IPS-18a (cell line): ENCODE measurements at regions not wholly inside any gene's neighbourhood (a gene's known extent, or its start where the extent isn't known, plus 50 kb on each side); places are given as distances from the start of the nearest gene placed in this dataset.

Experiments
- H3K27ac ChIP-seq: one replicate; pipeline ENCODE4 v1.5.1; 2013; ENCODE audit warnings: low read length
- H3K27me3 ChIP-seq: one replicate; pipeline ENCODE4 v1.6.1; 2013; ENCODE audit warnings: mild to moderate bottlenecking, low read length; ENCODE audit not compliant: control insufficient read depth, insufficient read depth
- H3K36me3 ChIP-seq: one replicate; pipeline ENCODE4 v1.6.1; 2013; ENCODE audit warnings: low read depth, low read length; ENCODE audit not compliant: control insufficient read depth
- H3K4me1 ChIP-seq: one replicate; pipeline ENCODE4 v1.6.1; 2013; ENCODE audit warnings: low read depth, low read length; ENCODE audit not compliant: control insufficient read depth
- H3K4me3 ChIP-seq: one replicate; pipeline ENCODE4 v1.5.1; 2013; ENCODE audit warnings: low read length
- H3K9ac ChIP-seq: one replicate; pipeline ENCODE4 v1.6.1; 2013; ENCODE audit warnings: mild to moderate bottlenecking, low read length, moderate library complexity
- H3K9me3 ChIP-seq: one replicate; pipeline ENCODE4 v1.6.1; 2013; ENCODE audit warnings: low read depth, low read length; ENCODE audit not compliant: control insufficient read depth

GRCh38 chr11:28679795-28680468 is 571.7 kb downstream of the METTL15 start:
- H3K4me1 ChIP-seq = no peaks in the 10 kb centered on the region

GRCh38 chr11:28677721-28678120 is 569.5 kb downstream of the METTL15 start:
- Histone ChIP-seq H3K9ac (no peak overlapping the region), H3K4me1 (peaks cover 6% of the 10 kb centered on the region), H3K4me3 (no peak overlapping the region), H3K27ac (no peak overlapping the region), H3K9me3 (no peaks in the 10 kb centered on the region), H3K27me3 (no peaks in the 10 kb centered on the region), H3K36me3 (no peaks in the 10 kb centered on the region)

More at GRCh38 chr11:28679795-28680468, 571.7 kb downstream of the METTL15 start:
- Histone ChIP-seq H3K27ac (no peak overlapping the region), H3K9me3 (no peaks in the 10 kb centered on the region), H3K4me3 (no peak overlapping the region), H3K36me3 (no peaks in the 10 kb centered on the region), H3K9ac (no peak overlapping the region), H3K27me3 (no peaks in the 10 kb centered on the region)

GRCh38 chr11:28675183-28675582 is 567.0 kb downstream of the METTL15 start:
- Histone ChIP-seq H3K27me3 (no peaks in the 10 kb centered on the region), H3K4me1 (peaks cover 6% of the 10 kb centered on the region), H3K4me3 (no peak overlapping the region), H3K9ac (no peak overlapping the region), H3K27ac (no peak overlapping the region), H3K9me3 (no peaks in the 10 kb centered on the region), H3K36me3 (no peaks in the 10 kb centered on the region)

DNA sequence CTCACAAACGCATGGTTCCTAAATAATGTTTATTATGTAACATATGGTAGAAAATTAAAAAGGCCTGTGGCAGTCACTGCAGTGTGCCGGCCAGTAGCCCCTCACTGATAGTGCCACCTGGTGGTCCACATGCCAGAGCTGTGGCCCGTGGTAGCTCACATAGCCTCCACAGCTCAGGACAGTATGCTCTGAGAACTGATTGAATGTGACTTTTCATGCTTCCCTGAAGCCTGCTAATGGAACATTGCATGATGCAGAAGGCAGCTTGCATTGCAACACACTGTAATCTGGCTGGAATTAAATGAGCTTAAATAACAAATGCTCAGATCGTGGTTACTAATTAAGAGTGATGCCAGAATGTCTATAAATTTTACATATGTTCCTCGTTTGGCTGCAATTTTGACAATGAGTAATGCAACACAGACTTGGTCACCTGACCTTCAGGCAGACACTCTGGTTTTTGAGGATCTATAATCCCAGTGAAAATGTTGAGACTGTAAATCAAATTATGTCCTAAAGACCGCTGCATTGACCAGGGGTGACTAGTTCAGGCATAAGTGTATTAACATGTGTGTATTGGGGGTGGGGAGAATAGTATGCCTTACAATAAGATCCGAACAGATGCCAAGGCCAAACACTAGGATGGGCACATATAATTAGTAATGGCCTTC is 566.4 kb downstream of the METTL15 start:
- Histone ChIP-seq H3K36me3 (no peaks in the 10 kb centered on the region), H3K4me3 (no peak overlapping the region), H3K9ac (no peak overlapping the region), H3K27me3 (no peaks in the 10 kb centered on the region), H3K27ac (no peak overlapping the region), H3K9me3 (no peaks in the 10 kb centered on the region), H3K4me1 (peaks cover 6% of the 10 kb centered on the region)

GRCh38 chr11:28673691-28674432 is 565.7 kb downstream of the METTL15 start:
- Histone ChIP-seq H3K27ac (no peak overlapping the region), H3K27me3 (no peaks in the 10 kb centered on the region), H3K9ac (no peak overlapping the region)

GRCh38 chr11:28671274-28671673 is 563.1 kb downstream of the METTL15 start:
- no peaks in the 10 kb centered on the region for H3K36me3 ChIP-seq
- no peak overlapping the region for H3K4me3 ChIP-seq

More at GRCh38 chr11:28673691-28674432, 565.7 kb downstream of the METTL15 start:
- Histone ChIP-seq H3K4me1 (peaks cover 6% of the 10 kb centered on the region), H3K9me3 (no peaks in the 10 kb centered on the region), H3K36me3 (no peaks in the 10 kb centered on the region), H3K4me3 (no peak overlapping the region)

GRCh38 chr11:28666632-28667031 is 558.4 kb downstream of the METTL15 start:
- H3K9me3 ChIP-seq = no peaks in the 10 kb centered on the region
- no peaks in the 10 kb centered on the region for H3K4me1 ChIP-seq
- H3K36me3 ChIP-seq = no peaks in the 10 kb centered on the region
- H3K4me3 ChIP-seq = no peak overlapping the region
- H3K27ac ChIP-seq = no peak overlapping the region
- H3K9ac ChIP-seq = no peak overlapping the region
- no peaks in the 10 kb centered on the region for H3K27me3 ChIP-seq

More at GRCh38 chr11:28671274-28671673, 563.1 kb downstream of the METTL15 start:
- peaks cover 6% of the 10 kb centered on the region for H3K4me1 ChIP-seq
- H3K27me3 ChIP-seq = no peaks in the 10 kb centered on the region
- H3K9me3 ChIP-seq = no peaks in the 10 kb centered on the region
- no peak overlapping the region for H3K9ac ChIP-seq
- no peak overlapping the region for H3K27ac ChIP-seq

- Histone ChIP-seq H3K4me1 (no peaks in the 10 kb centered on the region), H3K27ac (no peak overlapping the region), H3K9ac (no peak overlapping the region)
Measured at GRCh38 chr11:28659716-28660348, 551.6 kb downstream of the METTL15 start.

DNA sequence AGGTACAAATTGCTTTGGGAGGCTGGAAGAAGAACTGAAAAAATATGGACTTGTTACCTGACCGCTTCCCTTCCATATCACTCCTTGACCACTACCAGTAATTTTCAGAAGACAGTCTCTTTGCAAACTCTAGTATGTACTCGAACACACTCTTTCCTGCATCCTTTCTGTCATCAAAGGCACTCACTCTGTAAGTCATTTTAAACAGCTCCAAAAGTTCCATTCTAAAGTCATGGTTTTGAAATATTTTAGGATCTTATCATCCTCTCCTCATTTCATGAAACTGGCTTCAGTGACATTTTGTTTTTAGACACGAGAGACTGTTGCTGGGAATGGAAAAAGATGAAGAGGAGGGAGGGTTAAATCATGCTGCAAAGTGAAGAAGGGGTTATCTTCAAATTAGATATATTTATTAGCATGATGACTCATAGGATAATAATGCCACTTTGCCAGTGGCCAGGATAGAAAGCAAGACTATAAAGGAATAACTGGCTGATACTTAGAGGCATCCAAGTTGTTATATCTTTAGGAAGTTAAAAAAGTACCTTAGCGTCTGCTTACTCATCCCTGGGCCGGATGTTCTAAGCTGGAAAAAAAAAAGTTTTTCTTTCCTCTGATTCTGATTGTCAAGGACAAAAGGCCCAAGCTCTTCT is 549.3 kb downstream of the METTL15 start:
- Histone ChIP-seq H3K4me1 (no peaks in the 10 kb centered on the region), H3K27me3 (no peaks in the 10 kb centered on the region), H3K36me3 (no peaks in the 10 kb centered on the region), H3K27ac (no peak overlapping the region), H3K9ac (no peak overlapping the region), H3K9me3 (no peaks in the 10 kb centered on the region), H3K4me3 (no peak overlapping the region)

More at GRCh38 chr11:28659716-28660348, 551.6 kb downstream of the METTL15 start:
- Histone ChIP-seq H3K9me3 (no peaks in the 10 kb centered on the region), H3K4me3 (no peak overlapping the region), H3K27me3 (no peaks in the 10 kb centered on the region), H3K36me3 (no peaks in the 10 kb centered on the region)

- Histone ChIP-seq H3K9me3 (no peaks in the 10 kb centered on the region), H3K36me3 (no peaks in the 10 kb centered on the region), H3K4me1 (no peaks in the 10 kb centered on the region), H3K9ac (no peak overlapping the region), H3K27me3 (no peaks in the 10 kb centered on the region), H3K4me3 (no peak overlapping the region), H3K27ac (no peak overlapping the region)
Measured at GRCh38 chr11:28654191-28654590, 546.0 kb downstream of the METTL15 start.

GRCh38 chr11:28649922-28650321 is 541.7 kb downstream of the METTL15 start:
- Histone ChIP-seq H3K4me3 (no peak overlapping the region), H3K27me3 (no peaks in the 10 kb centered on the region), H3K36me3 (no peaks in the 10 kb centered on the region), H3K9me3 (no peaks in the 10 kb centered on the region), H3K4me1 (no peaks in the 10 kb centered on the region), H3K27ac (no peak overlapping the region), H3K9ac (no peak overlapping the region)
